Panc1 (cell line): ENCODE measurements at regions not wholly inside any gene's neighbourhood (a gene's known extent, or its start where the extent isn't known, plus 50 kb on each side); places are given as distances from the start of the nearest gene placed in this dataset.

Experiments
- CTCF ChIP-seq: fragments of 450-650 bp; IDR thresholded peaks from 2 replicates; pipeline ENCODE4 v1.5.1; 2017; ENCODE audit warnings: mild to moderate bottlenecking
- POLR2AphosphoS5 ChIP-seq: IDR thresholded peaks from 2 replicates; pipeline ENCODE4 v1.6.1; 2012; ENCODE audit warnings: mild to moderate bottlenecking, low read depth, low read length, moderate library complexity

GRCh38 chr10:36703179-36703578, 422.2 kb upstream of the ANKRD30A start:
- TF ChIP-seq CTCF (no peak), POLR2AphosphoS5 (no peak)
